Smooth muscle cell (in vitro differentiated cells): ENCODE measurements at regions not wholly inside any gene's neighbourhood (a gene's known extent, or its start where the extent isn't known, plus 50 kb on each side); places are given as distances from the start of the nearest gene placed in this dataset.

Source experiments
- DNase-seq: peaks from one replicate; lab custom pipeline; 2025; ENCODE audit not compliant: unreplicated experiment; lab: John Stamatoyannopoulos, UW
- H2AFZ ChIP-seq: fragments of 200-600 bp; sonication (generic); 2 replicates; pipeline ENCODE4 v1.6.0; 2016; ENCODE audit warnings: antibody characterized with exemption, low read depth, mild to moderate bottlenecking
- H3F3A ChIP-seq: fragments of 200-600 bp; sonication (generic); 2 replicates; pipeline ENCODE4 v1.6.0; 2017; ENCODE audit warnings: antibody characterized with exemption, low read depth
- H3K27ac ChIP-seq: fragments of 200-600 bp; sonication (generic); 2 replicates; pipeline ENCODE4 v1.5.1; 2016; ENCODE audit warnings: low read depth, mild to moderate bottlenecking
- H3K27me3 ChIP-seq: fragments of 200-600 bp; sonication (generic); 2 replicates; pipeline ENCODE4 v1.6.1; 2016; ENCODE audit warnings: low read depth, mild to moderate bottlenecking
- H3K36me3 ChIP-seq: fragments of 200-600 bp; sonication (generic); 2 replicates; pipeline ENCODE4 v1.5.1; 2016; ENCODE audit warnings: low read depth
- H3K4me1 ChIP-seq: fragments of 200-600 bp; sonication (generic); 2 replicates; pipeline ENCODE4 v1.5.1; 2016; ENCODE audit warnings: low read depth
- H3K4me2 ChIP-seq: fragments of 200-600 bp; sonication (generic); 2 replicates; pipeline ENCODE4 v1.6.0; 2016; ENCODE audit warnings: mild to moderate bottlenecking
- H3K4me3 ChIP-seq: fragments of 200-600 bp; sonication (generic); 2 replicates; pipeline ENCODE4 v1.5.1; 2016; ENCODE audit warnings: mild to moderate bottlenecking
- H3K79me2 ChIP-seq: fragments of 200-600 bp; sonication (generic); 2 replicates; pipeline ENCODE4 v1.6.0; 2016; ENCODE audit warnings: low read depth, mild to moderate bottlenecking
- H3K9ac ChIP-seq: fragments of 200-600 bp; sonication (generic); 2 replicates; pipeline ENCODE4 v1.6.0; 2016; ENCODE audit warnings: low read depth
- H3K9me3 ChIP-seq: fragments of 200-600 bp; sonication (generic); replicated peaks from 2 replicates; pipeline ENCODE4 v1.5.1; 2016; ENCODE audit warnings: low read depth
- H4K20me1 ChIP-seq: fragments of 200-600 bp; sonication (generic); 2 replicates; pipeline ENCODE4 v1.6.0; 2016; ENCODE audit warnings: low read depth
- CTCF ChIP-seq: fragments of 200-600 bp; sonication (generic); IDR thresholded peaks from 2 replicates; pipeline ENCODE4 v1.5.1; 2017; ENCODE audit warnings: borderline replicate concordance, mild to moderate bottlenecking, antibody characterized with exemption; ENCODE audit not compliant: insufficient read depth, poor library complexity, severe bottlenecking
- WGBS: methylation state at CpG from one replicate; pipeline ENCODE4 v1.1.7; 2016; ENCODE audit warnings: low lambda C conversion rate; 5-methylcytosine and 5-hydroxymethylcytosine counted together

GRCh38 chr1:96414598-96414997, 307.0 kb upstream of the PTBP2 start:
- H3F3A ChIP-seq: peaks cover 7% of the 10 kb centered on the region
- no peak overlapping the region for H3K9ac ChIP-seq
- H3K9me3 ChIP-seq: no peaks in the 10 kb centered on the region
- no peak overlapping the region for H3K27ac ChIP-seq
- no peaks in the 10 kb centered on the region for H3K79me2 ChIP-seq
- H3K4me3 ChIP-seq: no peak overlapping the region
- H3K27me3 ChIP-seq: peaks cover under 1% of the 10 kb centered on the region
- H4K20me1 ChIP-seq: no peaks in the 10 kb centered on the region
- no peak for TF ChIP-seq CTCF
- no peaks in the 10 kb centered on the region for H3K36me3 ChIP-seq
- DNase-seq: no peak
- no peak overlapping the region for H3K4me2 ChIP-seq
- WGBS: 32% methylated on average over 6 of the region's 6 CpGs
- no peak overlapping the region for H2AFZ ChIP-seq
- H3K4me1 ChIP-seq: no peaks in the 10 kb centered on the region

- no peaks in the 10 kb centered on the region for H3K36me3 ChIP-seq
- peaks cover 7% of the 10 kb centered on the region for H3F3A ChIP-seq
- H2AFZ ChIP-seq: no peak overlapping the region
- H3K9me3 ChIP-seq: no peaks in the 10 kb centered on the region
- TF ChIP-seq CTCF: no peak
- DNase-seq: peak; percentile 9
- WGBS: 7% methylated on average over 5 of the region's 5 CpGs
- H3K79me2 ChIP-seq: no peaks in the 10 kb centered on the region
- no peak overlapping the region for H3K4me3 ChIP-seq
- H4K20me1 ChIP-seq: no peaks in the 10 kb centered on the region
- peak overlapping the region; percentile 38 for H3K4me2 ChIP-seq
- H3K9ac ChIP-seq: no peak overlapping the region
- H3K27ac ChIP-seq: peak overlapping the region; percentile 75
- H3K4me1 ChIP-seq: no peaks in the 10 kb centered on the region
- no peaks in the 10 kb centered on the region for H3K27me3 ChIP-seq
These were observed 305.4 kb upstream of the PTBP2 start for GRCh38 chr1:96416111-96416595.

- 56% methylated on average over 5 of the region's 5 CpGs for WGBS
- Histone ChIP-seq H3K36me3 (no peaks in the 10 kb centered on the region), H3K9ac (no peak overlapping the region), H2AFZ (no peak overlapping the region), H3K4me3 (no peak overlapping the region), H3F3A (peaks cover 7% of the 10 kb centered on the region), H4K20me1 (no peaks in the 10 kb centered on the region), H3K4me1 (no peaks in the 10 kb centered on the region), H3K27me3 (no peaks in the 10 kb centered on the region), H3K79me2 (no peaks in the 10 kb centered on the region), H3K9me3 (no peaks in the 10 kb centered on the region), H3K4me2 (peak overlapping the region; percentile 38), H3K27ac (peak overlapping the region; percentile 63)
- no peak for TF ChIP-seq CTCF
- no peak for DNase-seq
These were observed 304.7 kb upstream of the PTBP2 start for GRCh38 chr1:96416701-96417444.

- H3K36me3 ChIP-seq: no peaks in the 10 kb centered on the region
- H4K20me1 ChIP-seq: no peaks in the 10 kb centered on the region
- no peaks in the 10 kb centered on the region for H3K27me3 ChIP-seq
- H2AFZ ChIP-seq: no peak overlapping the region
- TF ChIP-seq CTCF: no peak
- no peak overlapping the region for H3K4me2 ChIP-seq
- H3K4me1 ChIP-seq: no peaks in the 10 kb centered on the region
- H3K9ac ChIP-seq: no peak overlapping the region
- no peak overlapping the region for H3K4me3 ChIP-seq
- H3F3A ChIP-seq: peaks cover 7% of the 10 kb centered on the region
- no peaks in the 10 kb centered on the region for H3K79me2 ChIP-seq
- H3K27ac ChIP-seq: no peak overlapping the region
- H3K9me3 ChIP-seq: no peaks in the 10 kb centered on the region
- WGBS: 90% methylated on average over 6 of the region's 6 CpGs
- no peak for DNase-seq
These were observed 302.6 kb upstream of the PTBP2 start for GRCh38 chr1:96418969-96419368.
